ENCODE measurements at regions not wholly inside any gene's neighbourhood (a gene's known extent, or its start where the extent isn't known, plus 50 kb on each side); places are given as distances from the start of the nearest gene placed in this dataset.

DNA sequence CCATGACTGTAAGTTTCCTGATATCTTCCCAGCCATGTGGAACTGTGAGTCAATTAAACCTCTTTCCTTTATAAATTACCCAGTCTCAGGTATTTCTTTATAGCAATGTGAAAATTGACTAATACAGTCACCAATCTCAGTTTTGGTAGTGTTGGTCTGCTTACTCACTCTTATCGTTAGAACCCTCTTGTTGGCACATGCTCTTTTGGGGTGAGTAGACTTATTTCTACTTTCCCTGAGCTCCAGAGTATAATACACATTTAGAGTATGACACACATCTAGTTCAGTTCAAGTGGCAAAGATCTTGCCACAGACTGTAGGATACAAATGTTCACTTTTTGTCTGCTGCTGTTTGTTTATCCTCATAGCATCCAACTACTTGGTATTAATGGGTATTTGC lies 347.5 kb upstream of the CELF4 start:
- H3K27me3 ChIP-seq (ENCODE audit: control insufficient read depth, insufficient read depth, low read length): no peaks in the 10 kb centered on the region
- H3K4me3 ChIP-seq (ENCODE audit: low read length): no peak overlapping the region
- H3K9me3 ChIP-seq (ENCODE audit: control insufficient read depth, insufficient read depth, low read length): no peaks in the 10 kb centered on the region
- H3K36me3 ChIP-seq (ENCODE audit: control insufficient read depth, insufficient read depth, low read length): no peaks in the 10 kb centered on the region
- WGBS (ENCODE audit: insufficient coverage, insufficient read length): no CpG with 5 or more reads among the region's 1 CpG
- no peaks in the 10 kb centered on the region for H3K4me1 ChIP-seq (ENCODE audit: control insufficient read depth, insufficient read depth, low read length)
- no peak overlapping the region for H3K27ac ChIP-seq (ENCODE audit: low read length)
- DNase-seq (ENCODE audit: low read depth, low spot score): no peak

GRCh38 chr18:37902344-37902743 lies 336.7 kb upstream of the CELF4 start:
- Histone ChIP-seq H3K9me3 (ENCODE audit: control insufficient read depth, insufficient read depth, low read length) (no peaks in the 10 kb centered on the region), H3K27ac (ENCODE audit: low read length) (no peak overlapping the region)
- no peak for DNase-seq (ENCODE audit: low read depth, low spot score)

GRCh38 chr18:37900326-37900725 lies 334.7 kb upstream of the CELF4 start:
- no peaks in the 10 kb centered on the region for H3K27me3 ChIP-seq (ENCODE audit: control insufficient read depth, insufficient read depth, low read length)
- no CpG with 5 or more reads among the region's 2 CpGs for WGBS (ENCODE audit: insufficient coverage, insufficient read length)
- H3K4me1 ChIP-seq (ENCODE audit: control insufficient read depth, insufficient read depth, low read length): no peaks in the 10 kb centered on the region
- H3K36me3 ChIP-seq (ENCODE audit: control insufficient read depth, insufficient read depth, low read length): no peaks in the 10 kb centered on the region
- no peaks in the 10 kb centered on the region for H3K9me3 ChIP-seq (ENCODE audit: control insufficient read depth, insufficient read depth, low read length)
- DNase-seq (ENCODE audit: low read depth, low spot score): no peak
- no peak overlapping the region for H3K27ac ChIP-seq (ENCODE audit: low read length)
- no peak overlapping the region for H3K4me3 ChIP-seq (ENCODE audit: low read length)

More at GRCh38 chr18:37902344-37902743, 336.7 kb upstream of the CELF4 start:
- Histone ChIP-seq H3K27me3 (ENCODE audit: control insufficient read depth, insufficient read depth, low read length) (no peaks in the 10 kb centered on the region), H3K4me1 (ENCODE audit: control insufficient read depth, insufficient read depth, low read length) (no peaks in the 10 kb centered on the region), H3K36me3 (ENCODE audit: control insufficient read depth, insufficient read depth, low read length) (no peaks in the 10 kb centered on the region), H3K4me3 (ENCODE audit: low read length) (no peak overlapping the region)
- 94% methylated on average over 1 of the region's 2 CpGs for WGBS (ENCODE audit: insufficient coverage, insufficient read length)

- WGBS (ENCODE audit: insufficient coverage, insufficient read length): no CpG with 5 or more reads among the region's 5 CpGs
- H3K4me3 ChIP-seq (ENCODE audit: low read length): no peak overlapping the region
- H3K27ac ChIP-seq (ENCODE audit: low read length): no peak overlapping the region
- H3K4me1 ChIP-seq (ENCODE audit: control insufficient read depth, insufficient read depth, low read length): no peaks in the 10 kb centered on the region
- H3K9me3 ChIP-seq (ENCODE audit: control insufficient read depth, insufficient read depth, low read length): no peaks in the 10 kb centered on the region
- H3K27me3 ChIP-seq (ENCODE audit: control insufficient read depth, insufficient read depth, low read length): no peaks in the 10 kb centered on the region
- no peaks in the 10 kb centered on the region for H3K36me3 ChIP-seq (ENCODE audit: control insufficient read depth, insufficient read depth, low read length)
- peak; percentile 1 for DNase-seq (ENCODE audit: low read depth, low spot score)
Observed at GRCh38 chr18:37889963-37890362, 324.4 kb upstream of the CELF4 start.

DNA sequence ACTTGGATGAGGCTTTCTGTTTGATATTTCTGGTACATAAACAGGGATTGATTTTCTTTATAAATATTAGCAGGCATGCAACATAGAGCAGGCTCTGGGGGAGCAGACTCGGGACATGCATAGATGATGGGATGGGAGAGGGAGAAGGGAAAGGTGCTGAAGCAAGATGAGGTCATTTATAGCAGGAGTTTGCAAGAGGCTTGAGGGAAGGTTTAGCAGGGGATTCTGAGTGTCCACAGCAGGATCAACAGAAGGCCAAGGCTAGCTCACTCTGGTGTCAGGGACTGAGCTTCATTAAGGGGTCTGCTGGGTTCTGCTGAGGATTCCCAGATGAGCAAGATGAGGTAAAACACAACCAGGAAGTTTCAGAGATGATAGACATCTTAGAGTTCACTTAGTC lies 309.1 kb upstream of the CELF4 start:
- Histone ChIP-seq H3K4me1 (ENCODE audit: control insufficient read depth, insufficient read depth, low read length) (no peaks in the 10 kb centered on the region), H3K27ac (ENCODE audit: low read length) (no peak overlapping the region), H3K27me3 (ENCODE audit: control insufficient read depth, insufficient read depth, low read length) (no peaks in the 10 kb centered on the region), H3K36me3 (ENCODE audit: control insufficient read depth, insufficient read depth, low read length) (no peaks in the 10 kb centered on the region), H3K4me3 (ENCODE audit: low read length) (no peak overlapping the region), H3K9me3 (ENCODE audit: control insufficient read depth, insufficient read depth, low read length) (no peaks in the 10 kb centered on the region)
- WGBS (ENCODE audit: insufficient coverage, insufficient read length): no CpG with 5 or more reads among the region's 1 CpG
- no peak for DNase-seq (ENCODE audit: low read depth, low spot score)

DNA sequence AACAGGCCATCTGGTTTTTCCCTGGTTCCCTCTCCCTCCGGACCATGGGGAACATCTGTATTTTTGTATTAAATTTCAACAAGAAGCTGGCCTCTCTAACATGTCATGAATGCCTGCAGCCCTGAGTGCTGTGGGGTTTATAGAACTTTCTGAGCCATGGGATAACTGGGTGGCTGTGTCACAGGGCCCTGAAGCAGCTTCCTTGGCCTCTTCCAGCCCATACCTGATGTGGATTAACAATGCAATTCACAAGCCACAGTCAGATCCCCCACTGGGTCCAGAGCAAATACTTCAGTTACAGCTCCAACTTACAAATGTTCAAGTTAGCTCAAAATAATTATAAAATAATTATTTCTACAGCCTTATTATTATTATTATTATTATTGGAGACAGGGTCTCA lies 307.8 kb upstream of the CELF4 start:
- DNase-seq (ENCODE audit: low read depth, low spot score): no peak
- no CpG with 5 or more reads among the region's 1 CpG for WGBS (ENCODE audit: insufficient coverage, insufficient read length)
- no peaks in the 10 kb centered on the region for H3K27me3 ChIP-seq (ENCODE audit: control insufficient read depth, insufficient read depth, low read length)
- H3K4me3 ChIP-seq (ENCODE audit: low read length): no peak overlapping the region
- no peak overlapping the region for H3K27ac ChIP-seq (ENCODE audit: low read length)
- no peaks in the 10 kb centered on the region for H3K9me3 ChIP-seq (ENCODE audit: control insufficient read depth, insufficient read depth, low read length)
- no peaks in the 10 kb centered on the region for H3K4me1 ChIP-seq (ENCODE audit: control insufficient read depth, insufficient read depth, low read length)
- H3K36me3 ChIP-seq (ENCODE audit: control insufficient read depth, insufficient read depth, low read length): no peaks in the 10 kb centered on the region

- no CpG with 5 or more reads among the region's 2 CpGs for WGBS (ENCODE audit: insufficient coverage, insufficient read length)
- DNase-seq (ENCODE audit: low read depth, low spot score): no peak
- Histone ChIP-seq H3K27ac (ENCODE audit: low read length) (no peak overlapping the region), H3K36me3 (ENCODE audit: control insufficient read depth, insufficient read depth, low read length) (no peaks in the 10 kb centered on the region), H3K4me1 (ENCODE audit: control insufficient read depth, insufficient read depth, low read length) (no peaks in the 10 kb centered on the region), H3K4me3 (ENCODE audit: low read length) (no peak overlapping the region), H3K27me3 (ENCODE audit: control insufficient read depth, insufficient read depth, low read length) (no peaks in the 10 kb centered on the region), H3K9me3 (ENCODE audit: control insufficient read depth, insufficient read depth, low read length) (no peaks in the 10 kb centered on the region)
Observed at GRCh38 chr18:37872562-37872961, 307.0 kb upstream of the CELF4 start.

GRCh38 chr18:37871561-37871960 lies 306.0 kb upstream of the CELF4 start:
- WGBS (ENCODE audit: insufficient coverage, insufficient read length): no CpG with 5 or more reads among the region's 1 CpG
- no peak overlapping the region for H3K4me3 ChIP-seq (ENCODE audit: low read length)
- no peak for DNase-seq (ENCODE audit: low read depth, low spot score)
- H3K27ac ChIP-seq (ENCODE audit: low read length): no peak overlapping the region
- H3K27me3 ChIP-seq (ENCODE audit: control insufficient read depth, insufficient read depth, low read length): no peaks in the 10 kb centered on the region
- H3K4me1 ChIP-seq (ENCODE audit: control insufficient read depth, insufficient read depth, low read length): no peaks in the 10 kb centered on the region
- no peaks in the 10 kb centered on the region for H3K36me3 ChIP-seq (ENCODE audit: control insufficient read depth, insufficient read depth, low read length)
- no peaks in the 10 kb centered on the region for H3K9me3 ChIP-seq (ENCODE audit: control insufficient read depth, insufficient read depth, low read length)

DNA sequence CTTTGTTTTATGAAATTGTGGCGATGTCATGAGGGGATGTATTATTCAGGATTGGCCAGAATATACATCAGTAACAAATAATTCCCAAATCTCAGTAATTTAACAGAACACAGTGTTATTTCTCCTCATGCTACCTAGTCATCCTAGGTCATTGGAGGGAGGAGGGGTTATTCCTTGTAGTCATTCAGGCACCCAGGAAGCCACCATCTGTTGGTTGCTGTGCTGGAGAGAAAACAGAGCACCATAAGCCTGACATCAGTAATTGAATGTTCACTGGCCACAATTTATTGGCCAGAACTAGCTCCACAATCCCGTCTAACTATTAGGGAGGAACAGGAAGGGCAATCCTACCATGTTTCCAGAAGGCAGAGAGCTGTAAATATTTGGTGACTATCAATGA lies 303.5 kb upstream of the CELF4 start:
- no peak overlapping the region for H3K4me3 ChIP-seq (ENCODE audit: low read length)
- H3K9me3 ChIP-seq (ENCODE audit: control insufficient read depth, insufficient read depth, low read length): no peaks in the 10 kb centered on the region
- H3K4me1 ChIP-seq (ENCODE audit: control insufficient read depth, insufficient read depth, low read length): no peaks in the 10 kb centered on the region
- no peaks in the 10 kb centered on the region for H3K36me3 ChIP-seq (ENCODE audit: control insufficient read depth, insufficient read depth, low read length)
- H3K27me3 ChIP-seq (ENCODE audit: control insufficient read depth, insufficient read depth, low read length): no peaks in the 10 kb centered on the region
- DNase-seq (ENCODE audit: low read depth, low spot score): no peak
- H3K27ac ChIP-seq (ENCODE audit: low read length): no peak overlapping the region
- WGBS (ENCODE audit: insufficient coverage, insufficient read length): no CpG with 5 or more reads among the region's 2 CpGs

DNA sequence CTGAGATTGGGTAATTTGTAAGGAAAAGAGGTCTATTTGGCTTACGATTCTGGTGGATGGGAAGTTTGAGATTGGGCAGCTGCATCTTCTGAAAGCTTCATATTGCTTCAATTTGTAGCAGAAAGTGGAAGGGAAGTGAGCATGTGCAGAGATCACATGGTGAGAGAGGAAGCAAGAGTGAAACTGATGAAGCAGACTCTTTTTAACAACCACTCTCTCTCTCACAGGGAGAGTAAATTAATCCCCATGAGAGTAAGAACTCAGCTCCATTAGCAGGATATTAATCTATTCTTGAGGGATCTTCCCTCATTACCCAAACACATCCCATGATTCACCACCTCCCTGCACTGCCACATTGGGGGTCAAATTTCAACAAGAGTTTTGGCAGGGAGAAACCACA lies 298.5 kb upstream of the CELF4 start:
- no CpG with 5 or more reads among the region's 1 CpG for WGBS (ENCODE audit: insufficient coverage, insufficient read length)
- H3K4me1 ChIP-seq (ENCODE audit: control insufficient read depth, insufficient read depth, low read length): no peaks in the 10 kb centered on the region

DNA sequence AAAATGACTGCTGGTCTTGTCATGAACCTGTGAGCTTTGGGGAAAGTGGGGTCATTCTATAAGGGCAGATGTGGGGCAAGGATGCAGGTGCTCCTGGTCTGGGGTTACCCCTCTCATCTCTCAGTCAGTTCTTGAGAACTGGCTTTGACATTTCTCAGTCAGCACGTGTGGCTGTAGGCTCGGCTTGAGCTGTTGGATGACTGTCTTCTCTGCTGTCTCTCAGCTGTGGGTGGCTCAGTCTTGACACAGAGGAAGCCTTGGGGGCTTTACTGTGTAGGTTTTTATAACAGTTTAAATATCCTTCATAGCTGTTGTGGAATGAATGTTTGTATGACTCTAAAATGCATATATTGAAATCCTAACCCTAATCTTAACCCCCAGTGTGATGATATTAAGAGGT lies 296.4 kb upstream of the CELF4 start:
- H3K4me3 ChIP-seq (ENCODE audit: low read length): no peak overlapping the region
- H3K36me3 ChIP-seq (ENCODE audit: control insufficient read depth, insufficient read depth, low read length): no peaks in the 10 kb centered on the region
- no peak overlapping the region for H3K27ac ChIP-seq (ENCODE audit: low read length)
- no CpG with 5 or more reads among the region's 2 CpGs for WGBS (ENCODE audit: insufficient coverage, insufficient read length)
- no peak for DNase-seq (ENCODE audit: low read depth, low spot score)
- no peaks in the 10 kb centered on the region for H3K9me3 ChIP-seq (ENCODE audit: control insufficient read depth, insufficient read depth, low read length)
- H3K27me3 ChIP-seq (ENCODE audit: control insufficient read depth, insufficient read depth, low read length): no peaks in the 10 kb centered on the region
- no peaks in the 10 kb centered on the region for H3K4me1 ChIP-seq (ENCODE audit: control insufficient read depth, insufficient read depth, low read length)

More for the DNA sequence above, 298.5 kb upstream of the CELF4 start:
- DNase-seq (ENCODE audit: low read depth, low spot score): no peak
- no peaks in the 10 kb centered on the region for H3K36me3 ChIP-seq (ENCODE audit: control insufficient read depth, insufficient read depth, low read length)
- no peaks in the 10 kb centered on the region for H3K27me3 ChIP-seq (ENCODE audit: control insufficient read depth, insufficient read depth, low read length)
- H3K4me3 ChIP-seq (ENCODE audit: low read length): no peak overlapping the region
- H3K9me3 ChIP-seq (ENCODE audit: control insufficient read depth, insufficient read depth, low read length): no peaks in the 10 kb centered on the region
- no peak overlapping the region for H3K27ac ChIP-seq (ENCODE audit: low read length)
